K562 (cell line): ENCODE measurements at regions not wholly inside any gene's neighbourhood (a gene's known extent, or its start where the extent isn't known, plus 50 kb on each side); places are given as distances from the start of the nearest gene placed in this dataset.

ENCODE experiments used
- ATAC-seq: fragments of 200-7000 bp; cut with Tn5 transposase; 3 replicates; pipeline ENCODE4 v1.9.1; 2020; ENCODE audit warnings: moderate library complexity
- BruUV-seq: library from RNA; stranded (reverse); fragments of 400-500 nt; replicated peaks from 2 replicates; lab custom pipeline; 2021; lab: Mats Ljungman, UMichigan
- CTCF ChIA-PET: fragments of 300-600 bp; formaldehyde crosslinking; extraction: SDS; loops from one replicate; lab custom pipeline; 2021; ENCODE audit warnings: low intra/inter-chr PET ratio; lab: Yijun Ruan, JAX
- POLR2A ChIA-PET: fragments of 300-600, 350-650 bp; sonication (Branson Sonifier 250); formaldehyde crosslinking; extraction: SDS; loops from one replicate; lab custom pipeline; 2021; ENCODE audit warnings: antibody characterized with exemption, inconsistent platforms; lab: Yijun Ruan, JAX
- DNase-seq, 4 experiments: peaks; one replicate each; pipeline versions ENCODE4 v3.0.0 to v3.0.0-alpha.2; 2011 to 2018; ENCODE audit warnings: low spot score in 3 of 4, mixed read lengths in 3 of 4; ENCODE audit errors: extremely low read depth in 1 of 4
- FAIRE-seq: peaks from 2 replicates; lab custom pipeline; 2011; peaks lifted over from hg19 to GRCh38; lab: Jason Lieb, UNC
- H2AFZ ChIP-seq: 2 replicates; pipeline ENCODE4 v1.6.0; 2011; ENCODE audit warnings: low read depth, low read length, control low read depth, inconsistent platforms
- H3K27ac ChIP-seq: fragments of 200-600 bp; 3 replicates; pipeline ENCODE4 v1.8.0; 2011; ENCODE audit warnings: low read depth, mild to moderate bottlenecking, control low read depth, inconsistent platforms, low read length, moderate library complexity, mixed read lengths; ENCODE audit errors: extremely low read depth
- H3K27me3 ChIP-seq, 2 experiments: fragments of 300-600 bp in 1 of 2; 2 replicates in 1 of 2; 3 replicates in 1 of 2; pipeline versions ENCODE4 v1.6.0 to v1.8.0; 2011; ENCODE audit warnings: inconsistent platforms in 2 of 2, low read length in 2 of 2, mild to moderate bottlenecking in 1 of 2, mixed read lengths in 1 of 2, moderate library complexity in 1 of 2; ENCODE audit not compliant: control insufficient read depth in 2 of 2, insufficient read depth in 2 of 2
- H3K36me3 ChIP-seq: fragments of 300-600 bp; 3 replicates; pipeline ENCODE4 v1.8.0; 2011; ENCODE audit warnings: mild to moderate bottlenecking, low read length, inconsistent platforms; ENCODE audit not compliant: control insufficient read depth, insufficient read depth
- H3K4me1 ChIP-seq, 2 experiments: fragments of 200-600 bp in 1 of 2; replicated peaks in 1 of 2; 2 replicates in 1 of 2; 3 replicates in 1 of 2; pipeline versions ENCODE4 v1.5.1 to v1.8.0; 2011; ENCODE audit warnings: inconsistent platforms in 2 of 2, low read length in 2 of 2, mild to moderate bottlenecking in 1 of 2, mixed read lengths in 1 of 2, moderate library complexity in 1 of 2; ENCODE audit not compliant: control insufficient read depth in 2 of 2, insufficient read depth in 2 of 2
- H3K4me2 ChIP-seq: 2 replicates; pipeline ENCODE4 v1.6.1; 2011; ENCODE audit warnings: low read length, control low read depth, inconsistent platforms, mixed read lengths; ENCODE audit not compliant: insufficient read depth
- H3K4me3 ChIP-seq: fragments of 200-600 bp; sonication (generic), shearing (Covaris generic); 2 replicates; pipeline ENCODE4 v1.5.1; 2016; ENCODE audit warnings: control low read depth, inconsistent platforms
- H3K79me2 ChIP-seq: fragments of 200-600 bp; 3 replicates; pipeline ENCODE4 v1.8.0; 2011; ENCODE audit warnings: low read length, inconsistent platforms; ENCODE audit not compliant: control insufficient read depth, insufficient read depth
- H3K9ac ChIP-seq, 2 experiments: 2 replicates each; pipeline versions ENCODE4 v1.6.0 to v1.6.1; 2011; ENCODE audit warnings: low read depth in 2 of 2, low read length in 2 of 2, control low read depth in 1 of 2, inconsistent platforms in 1 of 2, mild to moderate bottlenecking in 1 of 2, mixed read lengths in 1 of 2; ENCODE audit not compliant: insufficient read depth in 1 of 2
- H3K9me1 ChIP-seq: one replicate; pipeline ENCODE4 v1.6.0; 2011; ENCODE audit warnings: inconsistent platforms, mild to moderate bottlenecking, low read length, moderate library complexity; ENCODE audit not compliant: control insufficient read depth, insufficient read depth
- H3K9me3 ChIP-seq: replicated peaks from 2 replicates; pipeline ENCODE4 v1.5.1; 2011; ENCODE audit warnings: low read depth, low read length, inconsistent platforms; ENCODE audit not compliant: control insufficient read depth, insufficient read depth
- H4K20me1 ChIP-seq: replicated peaks from 2 replicates; pipeline ENCODE4 v1.6.1; 2011; ENCODE audit warnings: low read length, inconsistent platforms, mixed read lengths; ENCODE audit not compliant: control insufficient read depth, insufficient read depth
- CTBP1 ChIP-seq: fragments of 450-650 bp; IDR thresholded peaks from 2 replicates; pipeline ENCODE4 v1.6.1; 2016; ENCODE audit warnings: borderline replicate concordance
- ID3 ChIP-seq, 2 experiments: fragments of 250-450 bp in 1 of 2; fragments of 450-650 bp in 1 of 2; sonication (Bioruptor Pico) in 1 of 2; IDR thresholded peaks; 2 replicates each; pipeline versions ENCODE4 v1.6.1 to v1.8.0; 2016 to 2021; ENCODE audit warnings: mild to moderate bottlenecking in 2 of 2, moderate library complexity in 2 of 2, missing compliant biosample characterization in 1 of 2, missing genetic modification characterization in 1 of 2
- NR4A1 ChIP-seq, 2 experiments: fragments of 250-450 bp in 1 of 2; fragments of 450-650 bp in 1 of 2; sonication (Bioruptor Pico) in 1 of 2; IDR thresholded peaks; 2 replicates each; pipeline versions ENCODE4 v1.4.0 to v1.6.1; 2016 to 2020; ENCODE audit warnings: mild to moderate bottlenecking in 2 of 2, missing compliant biosample characterization in 1 of 2, missing genetic modification characterization in 1 of 2, moderate library complexity in 1 of 2
- SIX5 ChIP-seq, 2 experiments: IDR thresholded peaks; 2 replicates each; pipeline ENCODE4 v1.6.1; 2011; ENCODE audit warnings: low read length in 2 of 2, borderline replicate concordance in 1 of 2, low read depth in 1 of 2, mild to moderate bottlenecking in 1 of 2, moderate library complexity in 1 of 2; ENCODE audit not compliant: insufficient read depth in 1 of 2
- TEAD4 ChIP-seq, 2 experiments: sonication (generic) in 1 of 2; formaldehyde crosslinking in 1 of 2; IDR thresholded peaks; 2 replicates each; pipeline versions ENCODE4 v1.6.1 to v1.8.0; 2012 to 2022; ENCODE audit warnings: borderline replicate concordance in 1 of 2, inconsistent platforms in 1 of 2, low read length in 1 of 2, mild to moderate bottlenecking in 1 of 2, missing genetic modification reagents in 1 of 2
- ZNF274 ChIP-seq: IDR thresholded peaks from 2 replicates; pipeline ENCODE4 v1.6.1; 2011; ENCODE audit warnings: low read depth, mild to moderate bottlenecking, low read length, moderate library complexity, borderline replicate concordance
- ZNF668 ChIP-seq: fragments of 250-450 bp; sonication (Bioruptor Pico); IDR thresholded peaks from 2 replicates; pipeline ENCODE4 v1.8.0; 2022; ENCODE audit warnings: mild to moderate bottlenecking, inconsistent platforms
- WGBS: fragments of 100-300 bp; shearing (Covaris generic); methylation state at CpG from one replicate; pipeline ENCODE4 v1.1.6; 2016; ENCODE audit warnings: low coverage, mixed read lengths; ENCODE audit not compliant: insufficient coverage; ENCODE audit errors: missing lambda C conversion rate; 5-methylcytosine and 5-hydroxymethylcytosine counted together
- in situ Hi-C: fragments of 300-500 bp; cut with MboI; formaldehyde crosslinking; loops from 4 replicates; pipeline ENCODE4 v1.15.0; 2018; ENCODE audit warnings: inconsistent platforms, mixed read lengths
- intact Hi-C: fragments of 100-400 bp; cut with micrococcal nuclease; formaldehyde crosslinking; loops from 2 replicates; pipeline ENCODE4 v1.14.2; 2022

GRCh38 chr1:185645162-185645640, 89.0 kb upstream of the HMCN1 start:
- ATAC-seq (no peak), FAIRE-seq (no peak), DNase-seq (no peak)
- intact Hi-C loops (no loop called here), in situ Hi-C loops (no loop called here)
- no peaks in the 10 kb centered on the region for H3K36me3 ChIP-seq
- peaks cover 0 to 4% of the 10 kb centered on the region in 2 experiments; a peak in 1 of 5 replicates for H3K4me1 ChIP-seq
- POLR2A ChIA-PET = no interaction called here
- H3K9me3 ChIP-seq = no peaks in the 10 kb centered on the region
- H3K9me1 ChIP-seq = no peaks in the 10 kb centered on the region
- CTCF ChIA-PET = no interaction called here
- H3K27ac ChIP-seq = no peak overlapping the region
- H3K4me3 ChIP-seq = no peak overlapping the region
- H3K27me3 ChIP-seq = no peaks in the 10 kb centered on the region
- TF ChIP-seq ID3 (CRISPR knock-in tag; IDR thresholded peaks at IDR 0.05) (no peak), ID3 (tag; IDR thresholded peaks at IDR 0.05) (no peak), SIX5 (IDR thresholded peaks at IDR 0.05; ENCODE audit: borderline replicate concordance in 1 of 2, insufficient read depth in 1 of 2, low read depth in 1 of 2, low read length in 2 of 2) (no peak), NR4A1 (CRISPR knock-in tag; IDR thresholded peaks at IDR 0.05) (no peak), NR4A1 (tag; IDR thresholded peaks at IDR 0.05) (no peak), CTBP1 (no peak), TEAD4 (IDR thresholded peaks at IDR 0.05; ENCODE audit: low read length) (no peak), TEAD4 (CRISPR knock-in tag; IDR thresholded peaks at IDR 0.05; ENCODE audit: borderline replicate concordance) (no peak), ZNF274 (no peak), ZNF668 (CRISPR knock-in tag) (no peak)
- no peak overlapping the region for H3K4me2 ChIP-seq
- H2AFZ ChIP-seq = no peak overlapping the region
- 7% methylated on average over 2 of the region's 2 CpGs for WGBS
- no TSS peak for BruUV-seq
- H3K9ac ChIP-seq = no peak overlapping the region
- no peaks in the 10 kb centered on the region for H3K79me2 ChIP-seq
- H4K20me1 ChIP-seq = no peaks in the 10 kb centered on the region
